ENCODE measurements at regions not wholly inside any gene's neighbourhood (a gene's known extent, or its start where the extent isn't known, plus 50 kb on each side); places are given as distances from the start of the nearest gene placed in this dataset.
"Not testable (repeated sequence)": the region's sequence is repeated elsewhere in the genome, so short reads cannot be mapped to it uniquely, and the experiment has no call there.

DNA sequence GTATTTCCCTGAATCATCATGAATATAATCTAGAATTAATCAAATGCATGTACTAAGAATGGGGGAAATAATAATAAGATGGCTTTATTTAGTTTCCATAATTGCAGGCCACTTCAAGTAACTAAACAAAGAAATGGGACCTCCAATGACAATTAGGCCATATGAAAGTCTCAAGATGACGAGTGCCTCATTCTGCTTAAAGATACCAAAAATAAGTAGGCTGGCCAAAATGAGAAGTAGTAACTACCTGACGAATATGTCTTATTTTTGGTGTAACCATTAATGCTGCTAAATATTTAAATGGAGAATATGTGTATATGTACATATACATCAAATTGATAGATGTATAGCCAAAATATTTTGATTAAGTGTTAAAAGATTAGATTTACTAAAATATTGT, 932.6 kb downstream of the EPHA3 start:
- intact Hi-C loops (cut with micrococcal nuclease) = no loop called here
- no peak for DNase-seq
- ATAC-seq = no peak

- DNase-seq = no peak
- no peak for ATAC-seq
- intact Hi-C loops (cut with micrococcal nuclease) = no loop called here
These were observed 933.1 kb downstream of the EPHA3 start for GRCh38 chr3:90040554-90040953.

DNA sequence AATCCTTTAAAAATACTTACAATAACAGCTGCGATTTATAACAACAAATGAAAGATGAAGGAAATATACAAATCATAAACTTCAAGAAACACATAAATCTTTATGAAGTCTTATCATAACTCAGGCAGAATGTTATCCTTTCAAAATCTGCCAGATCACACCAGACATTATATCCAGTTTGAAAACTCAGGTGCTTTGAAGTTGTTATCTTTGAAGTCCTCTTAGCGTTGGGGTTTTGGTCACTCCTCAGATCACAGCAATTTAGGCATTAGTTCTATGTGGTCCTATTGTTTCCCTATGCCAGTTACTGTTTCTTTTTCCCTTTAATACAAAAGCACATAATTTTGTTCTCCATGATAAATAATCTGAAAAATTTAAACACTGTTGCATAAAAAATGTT, 934.6 kb downstream of the EPHA3 start:
- DNase-seq = no peak
- no peak for ATAC-seq
- intact Hi-C loops (cut with micrococcal nuclease) = no loop called here

DNA sequence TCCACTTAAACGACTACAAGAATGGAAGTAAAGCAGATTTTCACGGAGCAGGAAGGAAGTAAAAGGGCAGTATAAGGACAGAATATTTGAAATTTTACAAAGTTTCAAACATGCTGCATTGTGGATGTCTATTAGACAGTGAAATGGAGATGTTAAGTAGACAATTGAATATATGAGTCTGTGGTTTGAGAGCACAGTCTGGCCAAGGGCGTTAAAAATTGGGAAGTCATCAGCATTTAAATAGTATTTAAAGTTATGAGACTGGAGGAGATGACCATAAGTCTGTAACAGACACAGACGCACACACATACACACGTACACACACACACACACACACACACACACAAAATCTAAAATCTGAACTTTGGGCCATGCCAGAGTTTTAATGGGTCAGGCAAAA, 935.9 kb downstream of the EPHA3 start:
- no peak for ATAC-seq
- DNase-seq = no peak
- intact Hi-C loops (cut with micrococcal nuclease) = no loop called here

GRCh38 chr3:90044084-90044816, 936.8 kb downstream of the EPHA3 start:
- DNase-seq = no peak
- intact Hi-C loops (cut with micrococcal nuclease) = no loop called here
- no peak for ATAC-seq

DNA sequence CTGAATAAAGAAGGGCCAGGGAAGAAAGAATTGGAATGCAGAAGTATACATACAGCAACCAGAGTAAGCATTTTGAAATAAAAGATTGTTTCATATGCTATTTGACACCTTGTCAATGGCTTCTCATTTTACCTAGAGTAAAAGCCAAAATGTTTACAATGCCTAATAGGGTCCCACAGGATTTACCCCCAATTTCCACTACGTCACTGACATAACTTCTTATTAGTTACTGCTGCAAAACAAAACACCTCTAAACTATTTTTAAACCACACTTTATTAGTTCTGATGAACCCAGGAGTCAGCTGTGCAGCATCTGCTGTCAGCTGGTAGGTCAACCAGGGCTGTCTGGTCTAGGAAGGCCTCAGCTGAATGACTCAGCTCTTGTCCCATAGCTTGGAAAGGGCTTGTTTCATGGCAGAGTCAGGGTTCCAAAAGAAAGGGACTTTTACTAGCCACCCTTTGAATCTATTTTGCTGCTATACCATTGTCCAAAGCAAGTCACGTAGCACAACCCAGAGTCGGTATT, 945.1 kb downstream of the EPHA3 start:
- DNase-seq (no peak), ATAC-seq (no peak)

GRCh38 chr3:90054311-90054710, 946.9 kb downstream of the EPHA3 start:
- no peak for DNase-seq
- intact Hi-C loops (cut with micrococcal nuclease) = no loop called here

More for the DNA sequence above, 945.1 kb downstream of the EPHA3 start:
- intact Hi-C loops (cut with micrococcal nuclease) = no loop called here

GRCh38 chr3:90055666-90056065, 948.2 kb downstream of the EPHA3 start:
- no peak for ATAC-seq
- intact Hi-C loops (cut with micrococcal nuclease) = no loop called here
- DNase-seq = no peak

More at GRCh38 chr3:90054311-90054710, 946.9 kb downstream of the EPHA3 start:
- ATAC-seq = no peak

DNA sequence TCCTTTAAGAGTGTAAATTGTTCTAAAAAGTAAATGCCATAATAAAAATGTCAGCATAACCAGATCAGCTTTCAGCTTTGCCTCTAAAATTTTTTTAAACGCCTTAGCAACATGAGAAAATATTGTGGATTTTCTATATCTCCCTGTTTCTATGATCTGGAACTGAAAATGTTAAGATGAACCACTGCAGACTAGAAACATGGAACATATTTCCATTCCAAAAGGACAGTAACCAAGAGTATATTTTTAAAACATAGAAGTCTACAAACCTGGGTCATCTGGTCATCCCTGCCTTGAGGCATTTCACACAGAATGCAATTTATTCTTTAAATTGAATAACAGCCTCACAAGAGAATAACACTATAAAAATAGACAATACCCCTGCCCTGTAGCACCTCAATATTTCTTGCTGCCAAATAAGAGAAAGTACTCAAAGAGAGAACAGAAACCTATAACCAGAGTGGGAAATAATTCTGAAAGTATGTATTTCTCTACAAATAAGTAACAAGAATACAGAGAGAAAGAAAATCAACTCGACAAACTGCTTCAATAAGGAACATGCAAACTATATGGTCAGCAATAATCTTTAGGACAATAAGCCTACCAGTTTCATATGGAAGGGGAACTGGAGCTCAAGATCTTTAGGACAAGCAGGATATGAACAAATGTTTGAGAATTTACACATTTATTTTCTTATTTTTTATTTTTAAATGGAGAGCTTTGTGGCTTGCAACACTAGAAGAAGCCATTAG, 949.0 kb downstream of the EPHA3 start:
- DNase-seq (no peak), ATAC-seq (no peak)
- intact Hi-C loops (cut with micrococcal nuclease) = no loop called here

GRCh38 chr3:90062016-90062415, 954.6 kb downstream of the EPHA3 start:
- no peak for ATAC-seq
- no peak for DNase-seq
- intact Hi-C loops (cut with micrococcal nuclease) = no loop called here

GRCh38 chr3:90062631-90063200, 955.3 kb downstream of the EPHA3 start:
- no peak for DNase-seq
- no peak for ATAC-seq
- intact Hi-C loops (cut with micrococcal nuclease) = no loop called here

DNA sequence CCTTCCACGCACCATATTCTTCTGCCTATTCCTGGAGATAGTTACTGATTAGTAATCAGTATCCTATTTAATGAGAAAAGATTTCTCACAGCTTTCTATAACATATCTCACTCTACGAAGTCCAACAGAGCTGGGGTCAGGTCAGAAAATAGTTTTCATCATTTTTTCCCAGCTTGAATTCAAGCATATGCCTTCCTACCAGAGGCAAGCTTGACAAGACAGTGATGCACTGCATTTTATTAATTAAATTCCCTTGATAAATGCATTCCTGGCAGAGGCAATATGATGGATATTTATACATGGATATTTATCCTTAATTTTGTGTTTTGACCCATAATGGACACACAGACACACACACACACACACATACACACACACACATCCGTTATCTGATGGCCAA, 961.4 kb downstream of the EPHA3 start:
- DNase-seq (no peak), ATAC-seq (no peak)
- intact Hi-C loops (cut with micrococcal nuclease) = no loop called here

DNA sequence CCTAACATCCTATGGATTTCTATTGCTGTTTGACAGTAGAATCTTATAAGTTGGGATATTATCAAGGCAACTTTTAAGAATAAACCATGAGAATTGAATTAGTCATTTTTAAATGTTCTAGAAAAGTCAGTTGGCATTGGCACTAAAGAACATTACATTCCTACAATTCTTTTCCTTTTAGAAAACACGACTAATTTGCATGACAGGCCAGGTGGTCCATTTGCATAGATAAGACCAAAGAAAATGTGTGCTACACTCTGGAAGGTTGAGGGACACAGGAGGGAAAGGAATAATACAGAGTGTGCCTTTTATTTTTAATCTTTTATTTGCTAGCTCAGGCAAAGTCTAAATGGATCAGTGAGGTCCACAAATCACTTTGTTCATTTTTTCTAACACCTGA, 962.3 kb downstream of the EPHA3 start:
- intact Hi-C loops (cut with micrococcal nuclease) = no loop called here
- ATAC-seq = no peak
- no peak for DNase-seq

GRCh38 chr3:90076136-90076535, 968.7 kb downstream of the EPHA3 start:
- DNase-seq (no peak), ATAC-seq (no peak)
- intact Hi-C loops (cut with micrococcal nuclease) = no loop called here

DNA sequence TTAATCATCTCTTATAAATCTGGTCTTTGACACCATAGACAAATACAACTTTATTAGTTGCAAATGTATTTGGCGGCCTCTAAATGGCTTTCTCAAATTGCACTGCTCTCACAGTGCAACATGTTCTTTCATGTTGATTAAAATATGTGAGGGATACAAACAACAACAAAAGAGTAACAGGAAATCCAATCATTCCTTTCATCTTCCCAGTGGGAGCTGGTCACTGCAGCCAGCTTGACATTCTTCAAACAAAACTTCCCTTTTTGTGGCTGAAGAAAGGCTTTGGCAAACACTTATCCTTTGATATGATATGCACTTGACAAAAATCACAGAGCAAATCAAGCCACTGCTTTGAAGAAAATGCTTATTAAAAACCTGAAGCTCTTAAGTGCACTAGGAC, 973.6 kb downstream of the EPHA3 start:
- intact Hi-C loops (cut with micrococcal nuclease) = no loop called here
- no peak for ATAC-seq

GRCh38 chr3:90086297-90086696, 978.9 kb downstream of the EPHA3 start:
- intact Hi-C loops (cut with micrococcal nuclease); DNase-seq; ATAC-seq: not testable (repeated sequence)

More for the DNA sequence above, 973.6 kb downstream of the EPHA3 start:
- DNase-seq = no peak

DNA sequence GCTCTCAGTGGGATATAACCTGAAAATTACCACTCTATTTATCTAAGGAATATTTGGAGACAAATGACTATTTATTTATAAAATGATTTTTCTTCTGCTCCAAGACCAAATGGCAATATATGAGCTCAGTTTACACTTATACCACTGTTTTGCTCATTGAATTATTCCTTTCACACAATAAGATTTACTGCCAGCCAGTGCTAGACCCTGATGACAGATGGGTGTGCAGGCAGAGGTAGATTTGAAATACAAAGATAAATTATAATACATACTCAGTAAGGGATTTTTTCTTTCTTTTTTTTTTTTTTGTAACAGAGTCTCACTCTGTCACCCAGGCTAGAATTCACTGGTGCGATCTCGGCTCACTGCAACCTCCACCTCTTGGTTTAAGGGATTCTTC, 980.3 kb downstream of the EPHA3 start:
- intact Hi-C loops (cut with micrococcal nuclease) = no loop called here
- no peak for ATAC-seq

DNA sequence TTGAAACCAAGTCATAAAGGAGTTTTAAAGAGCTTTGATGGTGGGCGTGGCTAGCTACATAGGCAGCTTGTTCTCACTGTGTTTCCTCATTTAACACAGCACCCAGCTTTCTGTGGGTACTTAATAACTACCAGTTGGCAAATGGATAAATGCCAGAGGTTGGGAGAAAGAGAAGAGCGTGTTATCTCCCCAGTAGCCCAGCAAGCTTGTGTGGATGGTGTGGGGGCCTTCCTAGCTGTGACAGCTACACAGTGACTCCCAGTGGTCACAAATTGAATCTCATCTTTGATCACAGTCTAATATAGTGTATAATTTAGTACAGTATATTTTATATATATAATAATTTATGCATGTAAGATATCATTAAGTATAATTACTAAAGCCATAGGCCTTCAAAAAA, 984.1 kb downstream of the EPHA3 start:
- peak; percentile 61 for ATAC-seq
- no peak for DNase-seq
- intact Hi-C loops (cut with micrococcal nuclease) = no loop called here

More for the DNA sequence above, 980.3 kb downstream of the EPHA3 start:
- no peak for DNase-seq

DNA sequence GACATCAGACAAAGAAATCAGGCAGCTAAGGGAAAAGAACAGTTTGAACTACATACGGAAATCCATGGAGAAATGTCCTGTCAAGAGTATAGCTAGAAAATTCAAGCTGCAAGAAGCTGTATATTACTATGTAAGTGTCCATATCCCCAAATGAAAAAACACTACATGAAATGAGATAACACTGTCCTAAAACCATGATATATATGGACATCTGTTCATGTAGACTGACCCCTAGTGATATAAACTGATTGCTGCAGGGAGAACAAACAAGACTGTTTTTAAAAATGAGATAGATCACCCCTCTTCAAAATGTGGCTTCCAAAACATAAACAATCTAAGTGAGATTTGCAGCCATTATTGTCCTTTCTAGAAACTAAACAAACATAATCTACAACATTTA, 985.6 kb downstream of the EPHA3 start:
- no peak for ATAC-seq
- intact Hi-C loops (cut with micrococcal nuclease) = no loop called here
- no peak for DNase-seq

DNA sequence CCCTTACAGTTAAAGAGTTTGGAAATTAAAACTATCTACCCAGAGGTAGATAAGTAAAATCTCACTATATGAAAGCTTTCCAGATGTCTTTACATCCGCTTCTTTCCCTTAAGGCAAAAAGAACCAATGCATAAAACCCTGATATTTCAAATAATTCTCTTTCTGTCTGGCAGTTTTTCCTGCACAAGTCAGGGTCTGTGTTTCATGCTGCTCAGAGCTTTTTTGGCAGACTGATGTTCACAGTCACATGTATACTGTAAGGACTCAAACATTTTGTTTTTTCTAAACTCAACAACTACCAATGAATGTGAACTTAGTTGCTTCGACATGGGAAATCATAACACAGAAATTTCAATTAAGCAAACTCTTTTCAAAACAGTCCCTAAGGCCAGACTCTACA, 988.4 kb downstream of the EPHA3 start:
- no peak for ATAC-seq
- intact Hi-C loops (cut with micrococcal nuclease) = no loop called here

More for the DNA sequence above, 988.4 kb downstream of the EPHA3 start:
- no peak for DNase-seq
